ENCODE measurements at regions not wholly inside any gene's neighbourhood (a gene's known extent, or its start where the extent isn't known, plus 50 kb on each side); places are given as distances from the start of the nearest gene placed in this dataset.

- no peaks in the 10 kb centered on the region for H3K79me2 ChIP-seq (ENCODE audit: control insufficient read depth, insufficient read depth, low read length)
- H3K9me1 ChIP-seq (replicated peaks; ENCODE audit: control insufficient read depth, extremely low read depth, insufficient read depth, low read length), result no peaks in the 10 kb centered on the region
- H3K4me1 ChIP-seq (ENCODE audit: control insufficient read depth, extremely low read depth, insufficient read depth, low read length), result no peaks in the 10 kb centered on the region
- no peak overlapping the region for H3K27ac ChIP-seq (ENCODE audit: insufficient read depth, low read depth, low read length)
- dilution Hi-C loops (cut with MboI; ENCODE audit: extremely low pct_ligation_motif_present, low sequenced_read_pairs), result no loop called here
- no peak for DNase-seq (ENCODE audit: low read depth, low spot score)
- H3K4me3 ChIP-seq (replicated peaks in 1 of 3; ENCODE audit: insufficient read depth in 1 of 3, low read depth in 1 of 3, low read length in 3 of 3), result no peak overlapping the region
- POLR2A ChIA-PET, result no interaction called here
- no peak overlapping the region for H2AFZ ChIP-seq (ENCODE audit: low read depth, low read length)
- intact Hi-C loops (cut with micrococcal nuclease), result no loop called here
- no peaks in the 10 kb centered on the region for H4K20me1 ChIP-seq (replicated peaks; ENCODE audit: control insufficient read depth, extremely low read depth, insufficient read depth, low read length)
- no peaks in the 10 kb centered on the region for H3K9me3 ChIP-seq (replicated peaks; ENCODE audit: control insufficient read depth, insufficient read depth, low read length)
- no TSS peak for BruUV-seq (replicated peaks)
- H3K4me2 ChIP-seq (ENCODE audit: insufficient read depth, low read length), result no peak overlapping the region
- H3K36me3 ChIP-seq (ENCODE audit: control insufficient read depth in 2 of 2, extremely low read depth in 1 of 2, insufficient read depth in 2 of 2, low read length in 2 of 2), result no peaks in the 10 kb centered on the region
- TF ChIP-seq POLR2A (IDR thresholded peaks at IDR 0.05; ENCODE audit: low read depth, low read length) (no peak), GATA2 (IDR thresholded peaks at IDR 0.05; ENCODE audit: insufficient read depth, insufficient read length, low read depth, low read length) (no peak), MYC (IDR thresholded peaks at IDR 0.05; ENCODE audit: low read depth, low read length) (no peak), JUN (IDR thresholded peaks at IDR 0.05; ENCODE audit: borderline replicate concordance, insufficient read depth, insufficient read length, low read depth) (no peak), MAX (IDR thresholded peaks at IDR 0.05; ENCODE audit: insufficient read depth, insufficient read length) (no peak), FOS (IDR thresholded peaks at IDR 0.05; ENCODE audit: borderline replicate concordance, insufficient read depth, low read length) (no peak), EZH2 (IDR thresholded peaks at IDR 0.05; ENCODE audit: borderline replicate concordance, low read depth, low read length, severe bottlenecking) (no peak), POLR2AphosphoS5 (IDR thresholded peaks at IDR 0.05; ENCODE audit: insufficient read depth, low read depth, low read length) (no peak)
- TF ChIP-seq, protein P1, sequence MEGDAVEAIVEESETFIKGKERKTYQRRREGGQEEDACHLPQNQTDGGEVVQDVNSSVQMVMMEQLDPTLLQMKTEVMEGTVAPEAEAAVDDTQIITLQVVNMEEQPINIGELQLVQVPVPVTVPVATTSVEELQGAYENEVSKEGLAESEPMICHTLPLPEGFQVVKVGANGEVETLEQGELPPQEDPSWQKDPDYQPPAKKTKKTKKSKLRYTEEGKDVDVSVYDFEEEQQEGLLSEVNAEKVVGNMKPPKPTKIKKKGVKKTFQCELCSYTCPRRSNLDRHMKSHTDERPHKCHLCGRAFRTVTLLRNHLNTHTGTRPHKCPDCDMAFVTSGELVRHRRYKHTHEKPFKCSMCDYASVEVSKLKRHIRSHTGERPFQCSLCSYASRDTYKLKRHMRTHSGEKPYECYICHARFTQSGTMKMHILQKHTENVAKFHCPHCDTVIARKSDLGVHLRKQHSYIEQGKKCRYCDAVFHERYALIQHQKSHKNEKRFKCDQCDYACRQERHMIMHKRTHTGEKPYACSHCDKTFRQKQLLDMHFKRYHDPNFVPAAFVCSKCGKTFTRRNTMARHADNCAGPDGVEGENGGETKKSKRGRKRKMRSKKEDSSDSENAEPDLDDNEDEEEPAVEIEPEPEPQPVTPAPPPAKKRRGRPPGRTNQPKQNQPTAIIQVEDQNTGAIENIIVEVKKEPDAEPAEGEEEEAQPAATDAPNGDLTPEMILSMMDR (IDR thresholded peaks at IDR 0.05; ENCODE audit: extremely low read depth in 1 of 2, insufficient read depth in 1 of 2, low read depth in 1 of 2, low read length in 2 of 2), result no peak
- CTCF ChIA-PET, result no interaction called here
- no peak overlapping the region for H3K9ac ChIP-seq (replicated peaks; ENCODE audit: extremely low read depth, insufficient read depth, low read length)
- H3K27me3 ChIP-seq (ENCODE audit: control insufficient read depth in 2 of 2, insufficient read depth in 2 of 2, low read length in 2 of 2), result no peaks in the 10 kb centered on the region
- FAIRE-seq, result no peak
Measured at GRCh38 chr3:27844052-27844675, 122.0 kb upstream of the EOMES start.
